ENCODE measurements at regions not wholly inside any gene's neighbourhood (a gene's known extent, or its start where the extent isn't known, plus 50 kb on each side); places are given as distances from the start of the nearest gene placed in this dataset.

DNA sequence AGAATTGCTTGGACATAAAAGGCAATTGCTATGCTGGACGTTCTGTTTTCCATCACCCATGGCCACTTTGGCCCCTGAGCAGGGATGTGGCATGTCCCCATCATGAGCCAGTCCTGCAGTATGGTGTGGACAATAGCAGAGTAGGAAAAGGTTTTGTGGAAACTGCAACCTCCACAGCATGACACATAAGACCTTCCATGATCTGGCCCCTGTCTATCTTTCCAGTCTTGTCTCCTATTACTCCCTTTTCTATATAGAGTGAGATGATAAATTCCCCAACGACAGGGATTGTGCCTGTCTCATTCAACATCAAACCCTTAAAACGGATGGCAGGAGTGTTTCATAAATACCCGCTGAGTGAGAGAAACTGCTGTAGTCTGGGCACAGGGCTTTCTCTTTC lies 174.7 kb upstream of the PTCH1 start (continued):
- TF ChIP-seq, protein P1, sequence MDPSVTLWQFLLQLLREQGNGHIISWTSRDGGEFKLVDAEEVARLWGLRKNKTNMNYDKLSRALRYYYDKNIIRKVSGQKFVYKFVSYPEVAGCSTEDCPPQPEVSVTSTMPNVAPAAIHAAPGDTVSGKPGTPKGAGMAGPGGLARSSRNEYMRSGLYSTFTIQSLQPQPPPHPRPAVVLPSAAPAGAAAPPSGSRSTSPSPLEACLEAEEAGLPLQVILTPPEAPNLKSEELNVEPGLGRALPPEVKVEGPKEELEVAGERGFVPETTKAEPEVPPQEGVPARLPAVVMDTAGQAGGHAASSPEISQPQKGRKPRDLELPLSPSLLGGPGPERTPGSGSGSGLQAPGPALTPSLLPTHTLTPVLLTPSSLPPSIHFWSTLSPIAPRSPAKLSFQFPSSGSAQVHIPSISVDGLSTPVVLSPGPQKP (IDR thresholded peaks at IDR 0.05; ENCODE audit: low read depth, low read length): no peak

GRCh38 chr9:95689669-95690068 lies 172.9 kb upstream of the PTCH1 start:
- WGBS (ENCODE audit: insufficient coverage, insufficient replicate concordance, low lambda C conversion rate, missing lambda C conversion rate): 0% methylated on average over 2 of the region's 2 CpGs
- Histone ChIP-seq H2AFZ (ENCODE audit: control insufficient read depth, low read depth, low read length) (no peak overlapping the region), H3K9ac (ENCODE audit: control insufficient read depth, insufficient read depth, low read length) (no peak overlapping the region), H3K4me1 (ENCODE audit: control insufficient read depth, insufficient read depth, low read length) (no peaks in the 10 kb centered on the region), H3K4me3 (no peak overlapping the region), H4K20me1 (ENCODE audit: control insufficient read depth, insufficient read depth) (no peaks in the 10 kb centered on the region), H3K27ac (ENCODE audit: control insufficient read depth, insufficient read depth) (no peak overlapping the region), H3K27me3 (replicated peaks in 1 of 2; ENCODE audit: control insufficient read depth in 2 of 2, insufficient read depth in 2 of 2, low read length in 1 of 2) (no peaks in the 10 kb centered on the region), H3K79me2 (ENCODE audit: control insufficient read depth, insufficient read depth, low read length) (no peaks in the 10 kb centered on the region), H3K4me2 (ENCODE audit: control insufficient read depth, insufficient read depth) (no peak overlapping the region), H3K9me3 (replicated peaks; ENCODE audit: control insufficient read depth, insufficient read depth, low read length) (no peaks in the 10 kb centered on the region; the same call in 1 of the 3 replicates), H3K36me3 (ENCODE audit: control insufficient read depth in 2 of 2, insufficient read depth in 2 of 2, low read length in 1 of 2) (no peaks in the 10 kb centered on the region)
- in situ Hi-C loops (cut with MboI) (no loop called here), intact Hi-C loops (cut with micrococcal nuclease; ENCODE audit: unreplicated experiment) (no loop called here)
- ChIA-PET SMC1A (ENCODE audit: uncharacterized antibody, unreplicated experiment) (no interaction called here), CTCF (no interaction called here), POLR2A (no interaction called here), RAD21 (ENCODE audit: unreplicated experiment) (no interaction called here)
- TF ChIP-seq EP300 (IDR thresholded peaks at IDR 0.05; ENCODE audit: borderline replicate concordance in 1 of 2, control insufficient read depth in 1 of 2, low read depth in 2 of 2, low read length in 2 of 2) (no peak), NFYA (IDR thresholded peaks at IDR 0.05; ENCODE audit: borderline replicate concordance, low read depth, low read length) (no peak), JUND (IDR thresholded peaks at IDR 0.05; ENCODE audit: low read depth, low read length) (no peak), MXI1 (IDR thresholded peaks at IDR 0.05; ENCODE audit: low read depth, low read length) (no peak), TCF12 (IDR thresholded peaks at IDR 0.05; ENCODE audit: low read depth, low read length) (no peak), NFYB (IDR thresholded peaks at IDR 0.05; ENCODE audit: insufficient read depth, low read depth, low read length) (no peak), ZNF24 (IDR thresholded peaks at IDR 0.05) (no peak), FOS (IDR thresholded peaks at IDR 0.05; ENCODE audit: borderline replicate concordance, extremely low read depth, insufficient read length) (no peak), ZNF207 (IDR thresholded peaks at IDR 0.05; ENCODE audit: borderline replicate concordance) (no peak), BHLHE40 (IDR thresholded peaks at IDR 0.05; ENCODE audit: borderline replicate concordance in 1 of 2, low read depth in 2 of 2, low read length in 1 of 2) (no peak), EZH2 (IDR thresholded peaks at IDR 0.05; ENCODE audit: borderline replicate concordance, control insufficient read depth, low read depth, low read length) (no peak), BCL3 (IDR thresholded peaks at IDR 0.05; ENCODE audit: borderline replicate concordance, insufficient read depth, low read depth, low read length, poor library complexity, severe bottlenecking) (no peak), FOXK2 (IDR thresholded peaks at IDR 0.05) (no peak)
- no peak for FAIRE-seq
- no peak for ATAC-seq
- BruUV-seq (replicated peaks): no TSS peak
- DNase-seq (ENCODE audit: low read depth, low spot score): no peak
